ENCODE measurements at regions not wholly inside any gene's neighbourhood (a gene's known extent, or its start where the extent isn't known, plus 50 kb on each side); places are given as distances from the start of the nearest gene placed in this dataset.

GRCh38 chr5:116864838-116865190 is 290.2 kb upstream of the SEMA6A start:
- TF ChIP-seq CTCF (IDR thresholded peaks at IDR 0.05; ENCODE audit: low read depth, low read length, poor library complexity, severe bottlenecking): no peak
- no peak for TF ChIP-seq EZH2phosphoT487 (IDR thresholded peaks at IDR 0.05; ENCODE audit: borderline replicate concordance, low read length)
